MM.1S (cell line): ENCODE measurements at regions not wholly inside any gene's neighbourhood (a gene's known extent, or its start where the extent isn't known, plus 50 kb on each side); places are given as distances from the start of the nearest gene placed in this dataset.

Source experiments
- EZH2 ChIP-seq: fragments of 300-600 bp; sonication (generic); optimal IDR thresholded peaks from 2 replicates; pipeline ENCODE3; 2017; ENCODE audit warnings: low read depth, mild to moderate bottlenecking, antibody characterized with exemption, low read length, mixed read lengths
- TF ChIP-seq, protein P1 (sequence below): fragments of 300-600 bp; sonication (generic); IDR thresholded peaks from 2 replicates; pipeline ENCODE4 v1.5.1; 2016; ENCODE audit warnings: antibody characterized with exemption, low read length, mixed read lengths

DNA sequence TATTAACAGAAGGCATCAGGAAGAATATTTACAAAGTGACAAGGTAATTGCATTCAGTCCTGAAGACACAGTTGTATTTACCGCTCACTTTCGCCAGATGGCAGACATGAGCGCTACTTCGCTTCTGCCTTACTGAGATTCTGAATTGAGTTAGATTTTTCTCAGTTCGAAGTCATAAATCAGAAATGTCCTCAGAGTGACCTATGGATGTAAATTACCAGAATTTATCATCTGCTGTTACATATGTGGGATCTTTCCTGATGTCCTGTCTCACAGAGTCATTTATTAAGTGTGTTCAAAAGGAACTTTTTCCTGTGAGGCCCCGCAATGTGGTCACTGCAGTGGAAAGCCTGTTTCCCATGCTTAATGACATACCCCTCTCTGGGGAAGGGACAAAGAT, 97.3 kb upstream of the DCLK2 start:
- TF ChIP-seq, protein P1, sequence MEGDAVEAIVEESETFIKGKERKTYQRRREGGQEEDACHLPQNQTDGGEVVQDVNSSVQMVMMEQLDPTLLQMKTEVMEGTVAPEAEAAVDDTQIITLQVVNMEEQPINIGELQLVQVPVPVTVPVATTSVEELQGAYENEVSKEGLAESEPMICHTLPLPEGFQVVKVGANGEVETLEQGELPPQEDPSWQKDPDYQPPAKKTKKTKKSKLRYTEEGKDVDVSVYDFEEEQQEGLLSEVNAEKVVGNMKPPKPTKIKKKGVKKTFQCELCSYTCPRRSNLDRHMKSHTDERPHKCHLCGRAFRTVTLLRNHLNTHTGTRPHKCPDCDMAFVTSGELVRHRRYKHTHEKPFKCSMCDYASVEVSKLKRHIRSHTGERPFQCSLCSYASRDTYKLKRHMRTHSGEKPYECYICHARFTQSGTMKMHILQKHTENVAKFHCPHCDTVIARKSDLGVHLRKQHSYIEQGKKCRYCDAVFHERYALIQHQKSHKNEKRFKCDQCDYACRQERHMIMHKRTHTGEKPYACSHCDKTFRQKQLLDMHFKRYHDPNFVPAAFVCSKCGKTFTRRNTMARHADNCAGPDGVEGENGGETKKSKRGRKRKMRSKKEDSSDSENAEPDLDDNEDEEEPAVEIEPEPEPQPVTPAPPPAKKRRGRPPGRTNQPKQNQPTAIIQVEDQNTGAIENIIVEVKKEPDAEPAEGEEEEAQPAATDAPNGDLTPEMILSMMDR = peak; percentile 79
- no peak for TF ChIP-seq EZH2
